GM19023 (cell line): ENCODE measurements at regions not wholly inside any gene's neighbourhood (a gene's known extent, or its start where the extent isn't known, plus 50 kb on each side); places are given as distances from the start of the nearest gene placed in this dataset.
A peak's percentile ranks its signal among the peaks of the same experiment; 100 is the strongest.

ENCODE experiments used
- ATAC-seq: cut with Tn5 transposase; IDR thresholded peaks from one replicate; pipeline ENCODE4 v1.9.1; 2021; ENCODE audit warnings: mild to moderate bottlenecking, moderate library complexity; ENCODE audit not compliant: unreplicated experiment

DNA sequence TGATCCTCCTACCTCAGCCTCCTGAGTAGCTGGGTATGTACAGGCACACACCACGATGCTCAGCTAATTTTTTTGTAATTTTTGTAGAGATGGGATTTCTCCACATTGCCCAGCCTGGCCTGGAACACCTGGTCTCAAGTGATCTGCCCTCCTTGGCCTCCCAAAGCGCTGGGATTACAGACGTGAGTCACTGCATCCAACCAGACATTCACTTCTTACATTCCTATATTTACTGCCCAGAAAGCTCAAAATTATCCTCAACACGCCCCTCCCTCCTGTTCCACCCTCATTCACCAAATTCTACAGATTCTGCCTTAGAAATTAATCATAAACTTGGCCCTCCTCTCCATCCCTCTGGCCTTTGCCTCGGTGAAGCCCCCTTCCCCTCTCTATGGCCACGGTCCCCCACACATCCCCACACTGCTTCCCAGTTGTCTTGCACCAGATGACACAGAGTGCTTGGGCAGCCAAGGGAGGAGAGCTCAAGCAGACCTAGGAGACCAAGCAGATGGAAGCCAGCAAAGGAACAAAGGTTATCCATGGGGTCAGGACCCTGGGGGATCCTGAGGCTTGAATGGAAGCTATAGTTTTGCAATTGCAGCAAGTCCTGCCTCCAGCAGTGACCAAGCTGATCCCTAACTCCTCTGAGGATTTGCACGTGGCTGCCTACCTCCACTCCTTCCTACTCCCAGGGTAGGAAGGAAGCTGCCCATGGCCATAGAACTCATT lies 213.2 kb upstream of the FOXN3 start:
- ATAC-seq, result no peak

DNA sequence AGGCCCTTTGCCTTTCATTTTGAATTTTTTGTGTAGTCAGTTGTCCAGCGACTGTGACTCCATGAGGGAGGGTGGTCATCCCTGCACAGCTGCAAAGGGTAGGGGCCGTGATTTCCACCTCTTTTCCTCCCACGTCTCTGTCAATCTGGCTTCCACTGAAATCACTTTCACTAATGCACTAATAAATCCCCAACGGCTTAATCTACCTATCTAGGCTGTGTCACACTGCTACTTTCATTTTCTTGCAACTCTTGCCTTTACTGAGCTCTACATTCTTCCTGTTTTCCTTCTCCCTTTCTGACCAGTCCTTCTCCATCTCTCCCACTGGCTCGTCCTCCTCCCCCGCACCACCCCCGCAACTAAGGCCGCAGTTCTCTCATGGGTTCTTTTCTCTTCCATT lies 212.3 kb upstream of the FOXN3 start:
- ATAC-seq, result no peak

DNA sequence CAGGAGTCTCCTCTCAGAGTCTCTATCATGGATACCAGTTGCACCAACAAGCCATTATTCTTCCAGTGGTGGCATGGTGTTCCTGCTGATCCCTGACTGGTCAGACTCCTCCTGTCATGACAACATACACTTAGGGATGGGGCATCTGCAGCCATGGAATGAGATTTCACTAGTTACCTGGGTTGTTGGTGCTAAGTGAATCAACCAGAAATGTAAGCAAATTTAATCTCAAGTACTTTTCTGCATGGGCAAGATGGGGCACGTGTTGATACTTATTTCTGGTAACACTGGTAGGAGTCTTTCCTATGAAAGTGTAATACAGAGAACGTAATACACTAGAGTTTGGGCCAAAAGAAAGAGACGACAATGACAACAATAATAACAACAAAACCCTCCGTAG lies 211.5 kb upstream of the FOXN3 start:
- ATAC-seq, result no peak

DNA sequence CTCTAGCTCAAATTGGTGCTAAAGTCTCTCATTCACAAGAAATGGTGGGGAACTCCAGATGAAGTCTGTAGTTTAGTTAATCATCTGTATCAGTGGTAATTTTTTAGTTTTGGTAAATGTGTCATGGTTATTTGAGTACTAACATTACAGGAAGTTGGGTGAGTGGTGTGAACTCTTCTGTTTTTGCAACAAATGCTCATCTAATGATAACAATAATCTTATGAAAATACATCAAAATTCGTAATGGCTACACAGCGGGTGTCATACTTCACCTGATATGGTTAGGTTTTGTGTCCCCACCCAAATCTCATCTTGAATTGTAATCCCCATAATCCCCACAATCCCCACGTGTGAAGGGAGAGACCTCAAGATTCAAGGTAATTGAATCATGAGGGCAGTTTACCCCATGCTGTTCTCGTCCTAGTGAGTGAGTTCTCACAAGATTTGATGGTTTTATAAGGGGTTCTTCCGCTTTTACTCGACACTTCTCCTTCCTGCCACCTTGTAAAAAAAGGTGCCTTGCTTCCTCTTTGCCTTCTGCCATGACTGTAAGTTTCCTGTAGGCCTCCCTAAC lies 209.3 kb upstream of the FOXN3 start:
- no peak for ATAC-seq

DNA sequence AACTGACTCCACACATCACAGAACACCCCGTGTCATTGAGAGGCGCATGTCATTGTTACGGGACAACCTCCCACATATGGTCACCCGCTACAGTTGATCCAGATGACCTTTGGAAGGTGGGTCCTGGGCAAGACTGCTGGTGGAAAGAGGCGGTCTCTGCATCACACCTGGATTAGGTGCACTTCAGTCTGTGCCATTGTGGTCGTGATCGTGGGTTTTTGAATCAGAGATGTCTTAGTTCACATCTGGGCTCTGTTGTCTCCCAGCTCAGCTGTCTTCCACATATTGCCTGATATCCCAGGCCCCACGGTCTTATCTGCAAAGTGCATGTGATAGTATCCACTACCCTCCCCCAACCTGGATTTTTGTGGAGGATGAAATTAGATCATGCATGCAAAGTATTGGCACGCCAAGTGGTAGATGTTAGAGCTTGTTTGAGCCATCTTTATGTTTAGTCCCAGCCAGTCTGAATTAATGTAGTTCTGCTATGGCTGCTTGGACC lies 208.7 kb upstream of the FOXN3 start:
- no peak for ATAC-seq

DNA sequence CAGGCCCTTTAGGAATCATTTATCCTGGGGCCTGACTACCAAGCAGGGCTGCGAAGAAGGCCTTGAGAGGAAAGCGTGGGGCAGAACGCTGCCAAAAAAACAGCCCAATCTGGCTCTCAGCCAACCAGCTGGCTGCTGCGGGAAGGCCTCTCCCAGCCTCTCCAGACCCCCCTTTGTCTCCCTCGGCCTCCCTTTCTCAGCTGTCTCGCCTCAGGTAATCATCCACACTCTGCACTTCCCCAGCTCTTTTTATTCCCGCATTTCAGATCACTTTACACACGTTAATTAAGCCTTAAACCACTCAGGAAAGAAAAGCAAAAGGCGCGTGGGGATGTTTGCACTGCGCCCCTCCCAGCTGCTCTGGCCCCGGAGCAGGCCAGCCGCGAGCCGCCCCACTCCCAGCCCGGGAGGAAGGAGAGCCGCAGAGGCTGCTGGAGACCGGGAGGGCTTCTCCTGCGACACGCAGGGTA lies 208.2 kb upstream of the FOXN3 start:
- ATAC-seq, result no peak

DNA sequence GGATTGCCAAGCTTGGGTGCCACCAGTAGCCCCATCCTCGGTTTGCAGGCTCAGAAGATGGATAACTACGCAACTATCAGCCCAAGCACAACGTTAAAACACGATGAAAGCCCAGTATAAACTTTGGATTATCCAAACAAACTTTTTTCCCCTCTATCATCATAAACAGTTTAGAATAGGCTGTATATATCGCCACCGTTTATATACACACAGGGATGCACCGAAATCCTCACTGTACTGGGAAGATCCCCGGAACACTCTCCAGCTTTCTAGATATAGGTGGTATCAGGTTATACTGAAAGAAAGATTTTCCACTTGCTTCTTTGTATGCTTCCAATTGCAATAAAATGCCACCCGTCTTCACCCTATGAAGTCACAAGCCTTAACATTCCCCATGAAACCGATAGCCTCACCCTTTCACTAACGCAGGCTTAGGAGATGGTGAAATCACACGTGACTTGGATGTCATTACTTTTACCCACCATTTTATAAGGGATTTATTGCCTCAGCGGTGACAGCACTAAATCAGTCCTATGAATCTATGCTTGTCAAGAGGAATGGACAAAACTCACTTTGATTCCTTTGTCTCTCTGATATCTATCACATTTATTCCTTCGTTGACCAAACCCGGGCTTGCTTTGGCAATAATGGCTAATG lies 207.6 kb upstream of the FOXN3 start:
- ATAC-seq, result no peak

DNA sequence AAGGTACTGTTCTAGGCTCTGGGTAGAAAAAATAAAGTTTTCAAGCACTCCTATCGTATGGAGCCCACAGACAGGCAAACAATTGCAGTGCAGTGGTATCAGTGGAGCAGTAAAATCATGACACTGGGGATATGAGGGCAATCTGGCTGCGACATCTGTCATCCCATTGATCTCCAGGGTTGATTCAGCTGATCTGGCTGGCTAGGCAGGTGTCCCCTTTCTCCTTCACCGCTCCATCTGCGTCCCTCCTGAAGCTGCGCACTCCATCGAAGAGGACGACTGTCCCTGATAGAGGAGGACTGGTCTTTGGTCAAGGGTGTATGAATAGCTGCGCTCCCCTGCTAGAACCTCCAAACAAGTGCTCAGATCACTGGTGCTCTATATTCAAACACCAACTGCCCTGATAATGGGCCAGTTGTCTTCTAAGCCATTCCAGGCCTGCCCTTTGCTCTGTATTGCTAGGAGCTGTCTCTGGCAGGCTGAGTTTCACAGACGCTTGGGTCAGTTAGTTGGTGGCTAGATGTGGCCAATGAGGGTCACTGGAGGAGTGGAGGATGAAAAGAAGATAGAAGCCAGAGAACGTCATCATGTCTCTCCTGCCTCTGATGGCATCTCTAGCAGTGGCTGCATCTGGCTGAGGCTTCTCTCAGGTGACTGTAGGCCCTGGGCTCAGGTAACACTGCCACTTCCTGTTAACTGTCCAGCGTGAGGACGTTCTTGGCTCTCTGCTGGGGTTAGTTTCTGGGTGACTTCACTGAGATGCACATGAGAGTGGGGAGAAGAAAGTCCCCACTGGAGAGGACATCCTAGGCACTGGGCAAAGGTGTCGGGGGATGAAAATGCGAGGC lies 205.0 kb upstream of the FOXN3 start:
- ATAC-seq, result no peak

DNA sequence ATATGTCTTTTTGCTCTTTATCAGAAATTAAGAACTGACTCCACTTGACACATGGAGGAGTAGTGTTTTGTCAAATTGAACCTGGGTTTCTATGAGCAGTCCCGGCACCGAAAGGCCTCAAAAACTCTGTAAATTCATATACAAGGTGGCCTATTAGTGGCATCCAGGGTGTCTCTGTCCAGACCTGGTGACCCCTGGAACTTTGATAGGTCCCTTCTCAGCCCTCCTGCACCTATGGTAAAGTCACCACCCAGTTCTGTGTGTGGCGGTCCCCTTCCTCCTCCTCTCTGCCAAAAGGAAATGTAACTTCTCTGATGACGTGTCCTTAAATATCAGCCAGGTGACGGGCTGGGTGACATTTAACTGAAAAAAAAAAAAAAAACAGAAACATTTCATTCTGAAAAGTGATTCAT lies 204.0 kb upstream of the FOXN3 start:
- no peak for ATAC-seq

DNA sequence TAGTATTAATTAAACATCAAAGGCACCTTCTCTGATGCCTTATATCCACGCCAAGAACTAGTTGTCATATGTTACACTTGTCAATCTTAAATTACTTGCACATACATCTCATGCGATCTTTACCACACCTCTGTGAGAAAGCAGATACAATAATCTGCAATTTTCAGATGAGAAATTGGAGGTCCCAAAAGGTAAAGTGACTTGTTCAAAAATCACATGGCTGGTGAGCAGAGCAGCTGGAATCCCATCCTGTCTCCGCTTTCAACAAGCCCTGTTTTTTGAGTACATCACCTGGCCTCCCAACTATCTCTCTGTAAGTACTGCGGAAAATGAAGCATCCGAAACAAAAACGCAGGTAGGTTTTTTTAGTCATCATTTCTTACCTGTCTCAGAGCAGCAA lies 203.4 kb upstream of the FOXN3 start:
- no peak for ATAC-seq

DNA sequence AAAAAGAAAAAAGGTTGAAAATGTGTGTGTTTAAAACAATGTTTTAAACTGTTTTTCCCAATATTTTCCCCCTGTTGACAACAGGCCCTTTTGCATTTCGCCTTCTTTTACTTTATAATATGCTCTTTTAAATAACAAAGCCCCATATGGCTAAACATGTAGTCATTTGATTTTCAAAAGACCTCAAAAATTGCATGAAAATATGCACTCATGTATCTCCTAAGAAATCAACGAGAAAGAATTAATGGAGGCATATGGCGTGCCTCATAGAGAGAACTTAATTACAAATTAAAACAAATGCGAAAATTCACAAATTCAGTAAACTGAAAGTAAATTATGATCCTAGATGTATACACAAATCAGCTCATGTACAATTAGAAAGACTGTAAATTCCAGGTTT lies 202.6 kb upstream of the FOXN3 start:
- no peak for ATAC-seq

DNA sequence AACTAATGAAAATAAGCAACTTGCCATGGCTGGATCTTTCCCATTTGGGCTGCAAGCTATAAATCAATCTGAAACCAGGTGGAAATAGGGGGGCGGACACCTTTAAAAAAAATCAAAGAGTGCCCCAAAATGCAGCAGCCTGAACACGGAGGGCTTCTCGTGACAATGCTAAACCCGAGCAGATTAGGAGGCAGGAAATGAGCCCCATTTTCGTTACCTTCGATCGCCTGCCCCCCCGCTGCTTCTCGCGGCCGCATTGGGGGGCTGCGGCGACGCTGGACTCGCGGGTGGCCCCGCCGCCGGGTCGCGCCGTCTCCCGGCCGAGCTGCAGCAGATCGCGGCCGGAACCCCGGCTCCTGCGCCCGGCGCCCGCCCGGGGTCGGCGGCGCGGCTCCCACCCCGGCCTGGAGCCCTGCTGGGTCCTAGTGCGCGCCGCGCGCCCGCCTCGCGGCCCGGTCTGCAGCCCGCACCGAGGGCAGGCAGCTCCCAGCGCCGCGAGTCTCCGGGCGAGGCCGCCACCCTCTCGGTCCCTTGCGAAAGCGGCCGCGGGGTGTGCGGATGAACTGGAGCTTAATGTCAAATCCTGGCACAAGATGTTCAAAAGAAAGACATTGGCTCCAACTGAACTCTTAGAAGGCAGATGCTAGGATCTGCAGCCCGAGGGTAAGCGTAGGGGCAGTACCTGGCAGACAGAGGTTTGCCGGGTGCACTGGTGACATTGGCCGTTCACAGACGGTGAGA lies 201.9 kb upstream of the FOXN3 start:
- ATAC-seq, result peak; percentile 79

DNA sequence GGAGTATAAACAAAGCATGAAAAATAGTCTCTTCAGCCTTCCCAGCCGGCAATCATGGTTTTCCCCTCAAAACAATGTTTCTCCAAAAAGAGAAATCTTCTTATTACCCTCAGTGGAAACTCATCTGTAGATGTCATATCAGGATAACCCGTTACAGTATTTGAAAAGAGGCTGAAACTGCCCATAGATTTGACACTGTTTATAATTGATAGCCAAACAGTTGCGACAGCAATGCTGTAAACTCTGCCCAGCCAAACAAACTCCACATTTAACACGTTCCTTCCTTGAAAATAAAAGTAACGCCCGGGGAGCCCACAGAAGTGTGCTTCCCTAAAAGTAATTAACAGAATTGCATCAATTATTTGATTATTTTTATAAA lies 201.3 kb upstream of the FOXN3 start:
- no peak for ATAC-seq

DNA sequence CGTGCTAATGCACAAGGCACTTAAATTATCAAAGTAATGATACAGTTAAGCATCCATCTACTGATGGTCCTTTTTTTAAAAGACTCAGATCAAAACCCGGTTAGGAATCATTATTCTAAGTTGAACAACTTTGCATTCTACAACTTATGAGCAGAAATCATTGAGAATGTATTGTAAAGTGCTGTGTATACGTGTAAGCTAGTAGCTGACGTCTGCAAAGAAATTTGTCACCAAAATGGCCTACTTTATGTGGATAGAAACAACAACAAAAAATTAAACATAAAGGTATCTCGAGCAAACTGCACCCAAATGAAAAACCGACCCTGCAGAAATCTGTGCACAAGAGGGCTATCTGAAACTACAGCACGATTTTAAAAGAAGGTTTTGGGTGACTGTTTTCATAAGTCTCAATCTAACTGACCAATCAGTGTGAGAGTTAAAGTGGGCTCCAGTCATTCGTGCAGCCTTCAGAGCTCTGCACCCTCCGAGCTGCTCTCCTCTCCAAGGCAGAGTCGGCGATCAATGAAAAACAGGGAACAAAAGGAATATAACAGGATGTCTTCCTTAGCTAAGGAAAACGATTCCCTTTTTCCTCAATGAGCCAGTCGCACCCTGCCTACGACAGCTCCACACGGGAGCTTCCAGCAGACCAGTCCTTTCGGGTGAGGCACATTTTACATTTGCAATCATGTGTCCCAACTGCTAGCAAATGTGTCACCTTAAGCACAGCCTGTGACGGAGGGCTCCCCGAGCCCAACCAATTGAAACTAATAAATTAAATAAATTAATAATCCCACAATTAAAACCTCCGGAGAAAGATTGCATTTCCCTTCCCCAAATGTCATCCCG lies 200.7 kb upstream of the FOXN3 start:
- peak; percentile 25 for ATAC-seq

DNA sequence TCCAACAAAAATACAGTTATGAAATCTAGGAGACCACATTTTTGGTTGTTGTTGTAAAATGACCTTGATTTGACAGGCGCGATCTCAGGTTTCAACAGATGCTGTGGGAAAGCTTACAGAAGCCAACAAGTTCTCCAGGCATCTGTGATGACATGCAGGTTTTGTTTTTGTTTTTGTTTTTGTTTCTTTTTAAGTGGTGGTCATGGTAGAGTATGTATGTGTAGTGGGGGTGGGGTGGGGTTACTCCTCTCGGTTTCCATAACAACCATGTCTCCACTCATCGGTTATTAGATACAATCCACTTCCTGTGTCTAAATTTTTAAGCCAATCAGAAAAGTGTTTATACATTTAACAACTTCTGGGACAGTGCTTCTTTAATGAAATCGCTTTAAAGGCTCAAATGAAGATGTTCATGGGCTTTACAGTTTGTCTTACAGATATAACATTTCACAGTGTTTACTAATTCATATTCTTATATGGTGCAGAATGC lies 199.9 kb upstream of the FOXN3 start:
- peak; percentile 45 for ATAC-seq

DNA sequence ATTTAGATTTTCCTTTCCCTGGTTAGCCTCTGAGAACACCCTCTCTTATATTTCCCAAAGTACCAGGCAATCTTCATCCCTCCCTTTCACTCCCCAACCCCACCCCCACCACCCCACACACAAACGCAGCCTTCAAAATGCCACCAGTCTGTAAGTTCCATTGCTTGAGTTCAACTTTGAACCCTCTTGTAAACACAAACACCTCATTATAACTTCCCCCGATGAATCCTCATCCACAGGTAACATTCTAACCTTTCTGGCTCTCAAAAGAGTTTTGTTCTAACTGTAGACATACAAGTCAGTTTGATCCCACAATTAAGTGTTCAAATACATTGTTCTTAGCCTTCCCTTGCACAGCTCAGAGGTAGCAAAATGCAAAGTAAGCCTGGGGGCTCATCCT lies 199.4 kb upstream of the FOXN3 start:
- no peak for ATAC-seq

DNA sequence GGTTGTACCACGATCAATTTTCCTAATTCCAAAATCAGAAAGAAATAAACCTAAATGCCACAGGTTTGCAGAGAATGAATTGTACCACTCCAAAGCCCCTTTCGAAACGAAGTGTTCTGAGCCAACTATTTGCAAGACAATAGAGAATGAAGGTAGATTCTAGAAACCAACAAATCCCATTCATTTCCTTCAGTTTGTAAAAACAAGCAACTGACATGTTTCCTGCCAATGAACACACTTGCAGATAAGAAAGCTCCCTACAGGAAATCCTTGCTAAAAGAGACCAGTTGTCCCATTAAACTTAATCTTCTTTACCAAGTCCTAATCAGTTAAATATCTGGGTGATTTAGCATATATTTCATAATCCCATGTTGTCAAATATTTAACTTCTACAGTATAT lies 198.4 kb upstream of the FOXN3 start:
- ATAC-seq, result no peak

DNA sequence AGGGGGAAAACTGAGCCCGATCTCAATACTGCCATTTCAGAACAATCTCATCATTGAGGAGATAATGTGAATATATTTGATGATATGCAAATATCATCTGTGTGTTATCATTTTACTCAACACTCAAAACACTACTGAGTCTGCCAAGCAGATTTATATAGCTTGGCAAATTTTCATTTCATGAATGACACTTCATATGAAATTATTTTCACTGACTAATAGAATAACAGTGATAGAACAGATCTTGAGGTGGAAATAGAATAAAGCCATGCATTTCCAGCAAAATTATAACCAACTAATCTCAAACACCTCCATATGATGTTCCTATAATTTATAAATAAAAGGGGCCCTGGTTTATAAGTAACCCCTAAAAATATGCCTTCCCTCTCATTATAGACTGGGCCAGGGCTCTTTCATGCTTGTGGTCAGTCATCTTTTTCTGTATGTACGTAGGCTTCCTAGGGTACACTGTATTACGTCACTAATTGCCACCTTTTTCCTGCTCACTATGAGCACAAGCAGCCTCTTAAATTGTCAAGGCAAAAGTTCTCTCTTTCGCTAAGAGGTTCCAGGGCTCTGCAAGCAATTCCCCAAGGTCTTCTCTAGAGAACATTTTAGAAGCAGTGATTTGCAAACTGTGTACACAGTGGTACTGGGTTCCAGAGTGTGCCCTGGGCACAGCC lies 197.1 kb upstream of the FOXN3 start:
- ATAC-seq, result no peak
